Left kidney (tissue), 1 donor: ENCODE measurements at regions not wholly inside any gene's neighbourhood (a gene's known extent, or its start where the extent isn't known, plus 50 kb on each side); places are given as distances from the start of the nearest gene placed in this dataset.
"Not testable (repeated sequence)": the region's sequence is repeated elsewhere in the genome, so short reads cannot be mapped to it uniquely, and the experiment has no call there.

Experiments used
- DNase-seq: peaks from one replicate; pipeline ENCODE4 v3.0.0-alpha.2; 2013

DNA sequence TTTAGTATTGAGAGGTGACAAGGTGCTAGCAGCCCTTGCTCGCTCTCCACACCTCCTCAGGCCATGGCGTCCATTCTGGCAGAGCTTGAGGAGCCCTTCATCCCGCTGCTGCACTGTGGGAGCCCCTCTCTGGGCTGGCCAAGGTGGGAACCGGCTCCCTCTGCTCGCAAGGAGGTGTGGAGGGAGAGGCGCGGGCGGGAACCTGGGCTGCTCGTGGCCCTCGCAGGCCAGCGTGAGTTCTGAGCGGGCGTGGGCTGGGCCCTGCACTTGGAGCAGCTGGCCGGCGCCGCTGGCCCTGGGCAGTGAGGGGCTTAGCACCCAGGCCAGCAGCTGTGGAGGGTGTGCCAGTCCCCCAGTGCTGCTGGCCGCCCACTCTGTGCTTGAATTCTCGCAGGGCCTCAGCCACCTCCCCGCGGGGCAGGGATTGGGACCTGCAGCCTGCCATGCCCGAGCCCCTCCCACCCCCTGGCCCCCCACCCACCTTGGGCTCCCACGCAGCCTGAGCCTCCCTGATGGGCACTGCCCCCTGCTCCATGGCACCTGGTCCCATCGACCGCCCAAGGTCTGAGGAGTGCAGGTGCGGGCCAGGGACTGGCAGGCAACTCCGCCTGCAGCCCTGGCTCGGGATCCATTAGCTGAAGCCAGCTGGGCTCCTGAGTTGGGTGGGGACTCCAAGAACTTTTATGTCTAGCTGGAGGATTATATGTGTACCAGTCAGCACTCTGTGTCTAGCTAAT lies 785.2 kb downstream of the DIPK2A start:
- no peak for DNase-seq

DNA sequence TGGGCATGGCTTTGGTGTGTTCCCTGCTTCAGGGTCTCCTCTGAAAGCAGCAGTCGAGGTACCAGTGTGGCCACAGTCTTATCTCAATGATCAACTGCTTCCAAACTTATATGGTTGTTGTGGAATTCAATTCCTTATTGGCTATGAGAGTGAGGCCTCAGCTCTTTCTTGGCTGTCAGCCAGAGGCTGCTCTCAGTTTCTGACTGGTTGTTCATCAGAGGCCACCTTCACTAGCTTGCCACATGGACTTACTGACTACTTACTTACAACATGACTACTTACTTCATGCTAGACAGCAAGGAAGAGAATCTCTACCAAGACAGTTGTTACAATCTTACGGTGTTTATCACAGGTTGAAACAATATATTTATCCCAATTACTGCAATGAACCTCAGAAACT lies 789.2 kb downstream of the DIPK2A start:
- no peak for DNase-seq

DNA sequence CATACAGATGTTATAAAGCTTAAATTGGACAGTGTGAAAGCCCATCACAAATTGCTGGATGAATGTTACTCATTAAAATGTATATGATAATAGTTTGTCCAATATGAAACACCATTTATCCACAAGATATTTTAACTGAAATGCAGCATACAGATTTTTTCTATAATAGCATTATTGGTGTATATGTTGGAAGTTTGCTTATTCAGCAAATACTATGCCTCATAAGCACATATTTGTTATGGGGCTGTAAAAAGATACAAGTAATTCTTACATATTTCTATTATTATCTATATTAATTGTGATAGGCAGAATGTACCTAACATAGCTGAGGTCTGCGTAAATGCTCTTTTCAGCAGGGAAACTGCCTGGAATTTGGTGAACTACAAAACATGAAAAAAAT lies 790.5 kb downstream of the DIPK2A start:
- DNase-seq, result no peak

DNA sequence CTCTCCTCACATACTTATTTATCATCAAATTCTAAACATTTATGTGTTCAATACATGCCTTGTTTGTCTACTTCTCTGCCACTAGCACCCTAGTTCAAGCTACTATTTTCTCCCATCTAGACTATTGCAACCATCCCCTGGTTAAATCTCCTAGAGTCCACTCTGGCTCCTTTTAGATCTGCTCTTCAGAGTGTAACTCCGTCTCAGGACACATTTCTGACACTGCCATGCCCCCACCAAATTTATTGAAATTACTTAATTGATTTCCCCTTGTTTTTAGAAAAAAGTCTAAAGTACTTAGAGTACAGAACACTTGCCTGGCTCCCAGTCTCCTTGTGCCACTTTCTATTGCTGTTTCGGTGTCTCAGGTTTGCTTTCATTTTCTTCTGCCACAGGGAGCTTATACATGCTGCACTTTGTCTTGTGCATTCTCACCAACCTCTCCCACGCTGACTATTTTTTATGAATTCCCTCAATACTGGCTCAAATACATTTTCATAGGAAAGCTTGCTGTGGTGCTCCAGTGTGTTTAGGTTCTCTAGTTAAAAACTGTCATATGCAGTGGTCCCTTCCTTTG lies 792.3 kb downstream of the DIPK2A start:
- no peak for DNase-seq

DNA sequence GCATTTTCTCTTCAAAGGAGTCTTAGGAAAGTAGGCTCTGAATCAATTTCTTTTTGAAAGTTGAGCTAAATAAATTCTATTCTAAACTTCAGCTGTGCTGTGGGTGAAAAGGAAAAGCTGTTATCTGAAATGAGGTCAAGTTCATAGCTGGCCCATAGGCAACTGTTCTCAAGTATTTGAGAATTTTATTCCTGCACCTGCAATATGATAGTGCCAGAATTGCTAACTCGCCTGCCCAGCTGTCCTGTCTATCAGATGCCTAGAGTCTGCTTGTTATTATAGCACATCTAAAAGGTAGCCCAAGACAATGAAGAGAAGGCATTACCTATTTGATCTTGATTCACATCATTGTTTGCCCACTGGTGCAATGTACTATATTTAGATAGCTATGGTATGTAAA lies 798.7 kb downstream of the DIPK2A start:
- DNase-seq, result no peak

DNA sequence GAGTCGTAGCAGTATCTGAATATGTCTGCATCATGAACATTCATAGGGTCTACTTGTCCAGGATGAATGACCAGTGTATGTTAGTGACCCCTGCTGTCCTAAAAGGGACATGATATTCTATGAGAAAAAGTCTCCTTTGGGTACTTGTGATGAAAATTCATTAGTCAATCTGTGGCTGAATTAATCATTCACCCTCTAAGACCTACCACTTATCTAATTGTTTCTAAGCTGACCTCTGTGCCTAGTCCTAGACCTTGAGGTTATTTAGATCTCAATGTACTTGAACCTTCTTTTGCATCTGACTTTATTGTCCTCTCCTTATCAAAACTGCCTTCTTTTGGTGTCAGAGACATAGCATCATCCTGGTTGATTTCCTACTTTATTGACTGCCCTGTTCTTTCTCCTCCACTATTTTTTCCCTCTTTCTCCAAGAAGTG lies 799.3 kb downstream of the DIPK2A start:
- peak; percentile 34 for DNase-seq

DNA sequence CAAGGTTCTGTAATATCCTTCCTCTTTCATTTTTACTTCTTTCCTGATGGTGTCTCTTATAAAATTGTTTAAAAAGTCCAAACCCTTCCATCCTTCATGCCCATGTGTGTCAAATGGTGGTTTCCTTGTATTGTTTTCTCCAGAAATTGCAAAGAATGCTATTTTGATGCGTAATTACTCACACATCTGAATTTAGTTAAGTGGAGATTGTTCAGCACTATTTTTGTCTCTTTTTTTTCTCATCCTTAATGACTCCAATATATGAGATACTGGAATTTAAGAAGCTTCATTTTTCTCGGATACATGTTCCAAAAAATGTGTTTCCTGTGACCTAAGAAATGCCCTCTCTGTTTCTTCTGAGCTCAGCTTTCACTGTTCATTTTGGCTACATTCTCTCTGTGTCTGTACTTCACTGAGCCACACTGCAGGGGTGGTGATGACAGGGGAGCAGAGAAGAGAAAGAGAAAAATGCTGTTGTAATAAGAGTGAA lies 799.8 kb downstream of the DIPK2A start:
- DNase-seq, result no peak

DNA sequence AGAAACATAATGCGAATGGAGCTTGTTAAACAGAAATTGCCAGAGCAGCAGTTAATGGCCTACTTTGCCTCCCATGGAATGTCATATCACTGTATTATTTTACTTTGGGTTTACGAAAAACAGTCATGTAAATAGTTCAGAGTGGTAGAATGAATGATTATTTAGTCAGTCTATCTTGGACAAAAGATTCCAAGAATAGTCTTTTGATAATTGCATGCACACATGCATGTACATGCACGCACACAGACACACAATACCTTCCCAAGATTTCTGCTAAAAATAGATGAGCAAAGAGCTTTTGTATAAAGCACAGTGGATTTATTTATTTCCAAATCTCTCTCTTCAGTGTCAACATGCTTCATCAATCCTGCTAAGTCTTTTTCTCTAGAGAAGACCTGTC lies 800.7 kb downstream of the DIPK2A start:
- no peak for DNase-seq

DNA sequence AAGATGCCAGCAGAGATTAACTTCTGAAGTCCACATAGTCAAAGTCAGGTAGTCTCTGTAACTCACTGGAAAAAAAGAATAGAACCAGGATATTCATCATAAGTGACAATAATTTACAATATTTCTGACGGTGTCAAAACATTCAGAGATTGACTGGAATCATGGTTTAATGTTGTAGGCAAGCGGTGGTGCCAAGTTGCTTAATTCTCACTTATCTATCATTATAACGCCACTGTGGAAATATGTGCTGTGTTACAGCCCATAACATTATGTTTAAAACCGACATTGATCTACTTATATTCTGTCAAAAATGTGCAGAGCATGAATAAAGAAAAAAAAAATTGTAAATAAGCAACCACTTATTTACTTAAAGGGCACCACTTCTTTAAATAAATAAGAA lies 801.7 kb downstream of the DIPK2A start:
- no peak for DNase-seq

DNA sequence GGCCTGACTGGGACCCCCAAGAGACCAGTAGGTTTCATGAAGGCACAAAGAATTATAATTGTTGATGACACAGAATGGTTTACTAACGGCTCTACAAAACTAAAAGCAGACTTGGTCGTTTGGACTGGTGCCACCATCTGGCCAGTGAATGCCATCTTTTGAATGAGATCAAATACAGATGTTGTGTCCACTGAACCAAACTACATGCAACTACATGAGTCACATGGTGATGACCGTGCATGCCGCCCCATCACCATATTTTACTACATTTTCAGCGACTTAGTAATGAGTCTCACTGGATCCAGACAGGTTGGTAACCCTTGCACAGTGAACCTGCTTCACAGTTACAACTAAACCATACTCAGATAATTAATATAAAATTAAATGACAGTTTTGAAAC lies 803.3 kb downstream of the DIPK2A start:
- no peak for DNase-seq

DNA sequence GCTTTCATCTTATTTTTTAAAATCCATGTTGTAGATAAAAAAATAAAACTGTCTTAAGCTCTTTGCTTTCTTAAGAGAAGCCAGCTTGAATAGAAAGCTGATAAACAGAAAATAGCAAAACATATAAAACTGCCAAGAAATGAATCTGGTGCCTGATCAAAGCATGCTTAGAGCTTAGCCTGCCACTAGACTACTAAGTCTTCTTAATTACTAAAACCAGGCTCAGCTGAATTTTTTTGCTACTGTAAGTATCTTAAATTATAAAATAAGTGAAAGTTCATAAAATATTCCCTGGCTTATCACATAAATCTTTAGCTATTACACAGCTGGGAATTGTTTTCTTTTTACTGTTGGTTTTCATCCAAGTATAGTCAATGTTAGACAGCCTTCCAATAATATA lies 803.9 kb downstream of the DIPK2A start:
- DNase-seq, result peak; percentile 31

DNA sequence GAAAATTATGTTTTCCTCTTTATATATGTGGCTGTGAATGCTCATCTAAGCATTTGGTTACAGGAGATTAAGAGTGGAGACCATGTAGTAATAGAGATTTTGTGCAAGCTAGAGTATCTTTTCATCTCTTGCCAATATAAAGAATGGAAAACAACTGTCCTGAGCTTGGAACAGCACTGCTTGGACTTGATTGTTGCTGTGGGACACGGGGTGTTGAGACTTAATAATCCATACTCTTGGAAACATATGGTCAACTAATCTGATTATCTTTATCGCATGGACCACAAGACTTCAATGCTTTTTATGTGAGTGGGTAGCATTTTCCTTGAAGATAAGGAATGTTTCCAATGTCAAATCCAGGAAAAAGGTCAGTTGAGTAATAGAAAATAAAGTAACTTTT lies 806.3 kb downstream of the DIPK2A start:
- no peak for DNase-seq

DNA sequence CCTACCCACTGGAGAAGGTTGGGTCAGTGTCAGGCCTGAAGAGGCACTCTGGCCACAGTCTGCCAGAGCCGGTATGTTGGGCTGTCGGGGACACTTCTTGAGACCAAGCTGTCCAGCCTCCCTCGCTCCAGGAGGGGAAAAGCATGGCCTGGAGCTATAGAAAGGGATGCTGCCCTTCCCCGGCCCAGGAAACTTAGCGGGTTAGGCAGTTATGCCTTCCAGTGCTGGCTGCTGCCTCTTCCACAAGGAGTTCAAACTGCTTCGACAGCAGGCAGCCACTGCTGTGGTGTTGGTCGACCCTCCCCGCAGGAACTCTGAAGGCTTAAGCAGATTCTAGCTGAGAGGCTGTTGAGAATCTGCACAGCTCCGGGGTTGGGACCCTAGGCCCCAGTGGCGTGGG lies 819.4 kb downstream of the DIPK2A start:
- DNase-seq, result no peak

DNA sequence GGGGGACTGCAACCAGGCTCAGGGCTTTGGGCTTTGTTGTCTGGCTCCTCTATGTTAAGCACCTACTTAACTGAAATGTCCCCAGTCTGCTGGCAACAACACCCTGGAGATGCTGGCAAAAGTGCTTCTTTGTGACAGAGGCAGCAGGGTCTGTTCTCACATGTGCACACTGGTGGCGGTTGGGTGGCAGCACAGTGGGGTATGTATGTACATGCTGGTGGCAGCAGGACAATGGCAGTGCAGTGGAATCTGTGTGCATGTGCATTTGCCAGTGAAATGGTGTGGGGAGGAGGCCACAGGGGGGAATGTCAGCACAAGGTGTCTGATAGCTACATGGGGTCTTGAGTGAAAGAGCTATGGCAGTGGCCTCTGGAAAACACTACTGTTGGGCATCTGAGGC lies 830.3 kb downstream of the DIPK2A start:
- DNase-seq, result no peak

DNA sequence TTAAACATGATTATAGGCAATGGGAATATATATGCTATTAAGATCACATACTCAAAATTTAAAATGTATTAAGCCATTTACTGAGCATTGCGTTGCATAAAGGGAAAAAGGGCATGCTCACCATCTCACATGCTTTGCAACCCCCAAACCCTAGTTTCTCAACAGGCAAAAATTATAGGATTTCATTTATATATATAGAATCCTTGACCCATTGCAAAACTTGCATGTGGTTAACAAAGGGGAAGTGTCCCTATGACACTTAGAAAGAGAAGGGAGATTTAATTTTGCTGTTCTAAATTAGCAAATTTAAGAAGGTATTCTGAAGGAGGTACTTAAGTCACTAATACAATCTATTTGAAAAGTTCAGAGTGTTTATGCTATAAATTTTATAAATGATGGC lies 837.8 kb downstream of the DIPK2A start:
- no peak for DNase-seq

DNA sequence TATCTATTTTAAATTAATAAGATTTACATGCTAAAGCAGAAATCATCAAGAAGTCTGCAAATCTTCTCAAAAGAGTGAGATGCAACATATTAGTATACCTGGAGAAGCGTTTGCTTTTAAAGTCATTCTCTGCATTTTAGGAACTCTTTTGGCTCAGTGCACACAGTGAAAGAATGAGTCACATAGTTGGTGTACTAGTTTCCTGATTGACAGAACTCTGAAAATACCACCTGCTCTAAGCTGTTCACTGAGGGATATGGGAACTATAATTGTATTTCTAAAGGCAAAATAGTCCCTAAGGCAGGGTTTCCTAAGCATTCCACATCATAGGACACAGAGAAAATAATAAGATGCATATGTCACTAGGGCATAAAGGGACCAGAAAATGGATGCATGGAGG lies 838.5 kb downstream of the DIPK2A start:
- DNase-seq, result no peak

DNA sequence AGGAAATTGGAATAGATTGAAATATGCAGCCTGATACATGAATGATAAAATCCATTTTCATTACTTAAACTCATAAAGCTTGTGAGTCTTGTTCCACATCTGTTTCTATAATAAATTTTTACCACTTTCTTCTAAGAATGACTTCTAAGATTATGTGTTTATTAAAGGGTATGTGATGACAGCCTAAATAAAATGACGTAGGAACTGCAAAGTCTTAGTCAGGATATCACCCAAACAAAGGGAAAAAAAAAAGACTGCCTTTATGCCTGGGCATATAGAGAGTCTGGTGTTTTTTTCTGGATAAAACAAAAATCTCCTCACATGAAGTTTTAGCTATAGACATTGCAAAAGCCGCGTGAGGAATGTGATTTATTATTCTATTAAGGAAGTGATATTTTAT lies 844.0 kb downstream of the DIPK2A start:
- no peak for DNase-seq

DNA sequence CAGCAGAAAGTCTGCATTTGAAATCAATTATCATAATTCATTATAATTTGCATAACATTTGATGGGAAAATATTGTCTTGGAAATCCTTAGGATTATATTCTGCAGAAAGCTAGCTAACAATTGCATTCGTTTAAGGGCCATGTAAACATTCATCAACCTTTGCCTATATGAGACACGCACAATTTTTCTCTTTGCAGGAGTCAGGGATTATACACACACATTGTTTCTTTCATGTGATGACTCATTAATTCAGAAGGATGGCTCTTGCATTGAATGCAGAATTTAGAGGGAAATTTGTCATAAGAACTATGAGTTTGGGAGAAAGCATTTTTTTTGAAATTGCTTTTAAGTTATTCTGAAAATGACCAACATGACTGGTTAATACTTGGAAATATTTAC lies 844.7 kb downstream of the DIPK2A start:
- DNase-seq, result no peak

DNA sequence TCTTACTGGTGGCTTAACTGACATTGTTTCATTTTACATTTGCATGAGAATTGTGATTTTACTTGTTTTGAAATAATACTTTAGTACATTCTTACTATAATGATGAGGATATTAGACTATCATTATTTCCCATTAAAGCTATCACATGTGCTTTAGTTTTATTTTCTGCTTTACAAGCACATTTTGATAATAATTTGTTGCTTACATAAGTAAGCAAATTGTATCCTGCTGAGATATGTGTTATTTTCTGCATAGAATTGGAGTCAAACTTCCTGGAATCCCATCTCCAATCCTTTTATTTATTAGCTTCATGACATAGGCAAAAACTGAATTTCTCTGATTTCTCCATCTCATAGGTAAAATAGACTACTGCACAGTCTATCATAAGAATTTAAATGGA lies 847.4 kb downstream of the DIPK2A start:
- no peak for DNase-seq

DNA sequence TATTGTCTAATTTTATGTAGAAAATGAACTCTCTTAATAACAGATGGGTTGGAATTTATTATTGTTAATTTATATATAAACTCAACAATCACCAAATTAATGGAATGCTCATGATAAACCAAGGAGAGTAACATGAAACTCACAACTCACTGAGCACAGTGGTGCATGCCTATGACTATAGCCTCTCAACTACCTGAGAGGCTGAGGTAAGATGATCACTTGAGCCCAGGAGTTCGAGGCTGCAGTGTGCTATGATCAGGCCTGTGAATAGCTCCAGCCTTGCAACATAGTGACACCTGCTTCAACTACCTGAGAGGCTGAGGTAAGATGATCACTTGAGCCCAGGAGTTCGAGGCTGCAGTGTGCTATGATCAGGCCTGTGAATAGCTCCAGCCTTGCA lies 848.6 kb downstream of the DIPK2A start:
- not testable (repeated sequence) for DNase-seq

DNA sequence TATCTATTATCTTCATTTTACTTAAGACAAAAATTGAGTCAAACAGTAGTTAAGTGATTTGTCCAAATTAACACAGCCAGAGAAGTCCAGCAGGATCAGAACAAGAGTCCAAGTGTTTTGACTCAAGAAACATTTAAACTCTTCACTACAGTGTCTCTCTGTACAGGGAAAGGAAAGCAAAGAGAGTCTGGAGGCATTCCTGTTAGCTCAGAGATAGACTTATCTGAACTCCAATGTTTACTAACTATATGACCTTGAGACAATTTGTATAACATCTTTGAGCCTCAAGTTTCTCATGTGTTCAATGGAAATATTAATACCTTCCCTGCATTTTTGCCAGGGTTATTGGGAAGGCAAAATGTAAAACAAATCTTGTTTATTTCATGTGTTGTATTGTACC lies 849.1 kb downstream of the DIPK2A start:
- DNase-seq, result no peak

DNA sequence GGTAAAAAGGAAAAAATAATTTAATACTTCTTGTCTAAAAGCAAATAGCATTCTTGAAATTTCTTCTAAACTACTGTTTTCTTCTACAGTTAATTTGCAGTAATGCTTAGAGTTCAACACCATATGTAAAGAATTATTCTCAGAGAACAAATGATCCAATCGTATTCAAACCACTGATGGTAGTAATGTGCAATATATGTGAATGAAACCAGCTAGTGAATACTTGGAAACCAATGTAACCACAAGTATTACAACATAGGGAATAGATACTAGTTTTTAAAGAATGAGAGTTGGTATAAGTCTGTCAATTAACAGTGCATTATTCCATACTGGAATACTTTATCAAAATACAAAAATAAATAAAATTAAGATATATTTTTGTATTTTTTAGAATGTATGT lies 850.0 kb downstream of the DIPK2A start:
- no peak for DNase-seq

DNA sequence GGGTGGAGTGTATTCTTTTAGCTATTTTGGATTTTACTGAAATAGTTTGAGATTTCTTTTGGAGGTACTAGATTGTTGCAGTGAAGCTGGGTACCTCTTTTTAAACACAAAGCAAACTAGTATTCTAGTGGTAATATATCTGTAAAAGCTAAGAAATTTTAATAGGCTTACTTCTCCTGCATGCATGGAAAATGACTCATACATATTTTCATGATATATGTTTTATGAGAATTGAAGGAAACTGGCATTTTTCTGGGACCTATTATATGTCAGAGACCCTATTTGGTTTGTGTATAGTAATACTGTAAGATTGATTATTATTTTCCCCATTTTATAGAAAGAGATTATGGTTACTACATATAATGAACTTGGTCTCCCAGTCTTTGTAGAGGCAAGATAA lies 851.0 kb downstream of the DIPK2A start:
- DNase-seq, result no peak
